GM21381 (cell line): ENCODE measurements at regions not wholly inside any gene's neighbourhood (a gene's known extent, or its start where the extent isn't known, plus 50 kb on each side); places are given as distances from the start of the nearest gene placed in this dataset.
A peak's percentile ranks its signal among the peaks of the same experiment; 100 is the strongest.

Experiments
- ATAC-seq: cut with Tn5 transposase; IDR thresholded peaks from one replicate; pipeline ENCODE4 v1.9.1; 2021; ENCODE audit warnings: mild to moderate bottlenecking, moderate library complexity; ENCODE audit not compliant: unreplicated experiment

DNA sequence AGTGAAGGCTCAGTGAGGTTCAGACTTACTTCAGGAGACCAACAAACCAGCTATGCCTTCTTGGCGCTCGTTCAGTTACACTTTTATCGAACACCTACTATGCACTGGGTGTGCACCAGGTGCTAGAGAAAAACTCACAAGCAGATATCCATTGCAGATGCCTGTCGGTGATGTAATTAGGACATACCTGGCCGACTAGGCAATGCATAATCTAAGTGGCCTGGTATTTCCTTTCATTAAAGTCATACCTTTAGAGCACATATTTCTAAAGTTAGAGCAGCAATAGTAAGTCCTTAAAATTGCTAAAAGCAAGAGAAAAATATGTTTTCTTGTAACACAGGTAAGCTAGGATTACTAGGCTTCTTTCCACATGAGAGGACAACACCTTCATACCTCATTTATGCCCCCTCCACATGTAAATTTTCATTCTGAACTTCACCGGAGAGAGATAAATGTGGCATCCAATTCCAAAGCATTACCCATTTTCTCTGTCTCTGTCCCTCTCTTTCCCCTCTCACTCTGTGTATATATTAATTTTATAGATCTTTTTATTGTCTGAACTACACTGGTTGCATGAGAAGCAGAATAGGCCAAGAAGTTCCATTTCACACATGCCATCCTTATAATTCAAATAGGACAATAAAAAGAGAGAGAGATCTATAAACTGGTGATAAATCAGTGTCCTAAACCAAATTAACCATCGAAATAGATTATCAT lies 242.2 kb downstream of the SPTSSA start:
- no peak for ATAC-seq

DNA sequence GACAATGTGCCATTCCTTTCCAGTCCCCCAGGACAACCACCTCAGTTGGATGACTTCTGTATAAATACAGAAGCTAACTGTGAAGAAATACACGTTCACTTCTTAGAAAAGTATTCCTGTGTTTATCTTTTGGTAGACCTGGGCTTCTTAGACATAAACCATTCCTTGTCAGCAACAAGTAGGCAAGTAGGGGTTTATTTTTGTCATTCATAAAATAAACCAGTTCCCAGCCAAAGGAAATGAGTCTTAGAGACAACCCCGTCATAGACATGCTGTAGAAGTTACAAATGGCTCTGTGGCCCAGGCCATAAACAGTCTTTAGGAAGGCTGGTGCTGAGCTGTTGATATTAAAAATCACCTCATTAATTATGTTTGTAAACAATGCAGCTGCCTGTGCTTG lies 243.2 kb downstream of the SPTSSA start:
- ATAC-seq: no peak

DNA sequence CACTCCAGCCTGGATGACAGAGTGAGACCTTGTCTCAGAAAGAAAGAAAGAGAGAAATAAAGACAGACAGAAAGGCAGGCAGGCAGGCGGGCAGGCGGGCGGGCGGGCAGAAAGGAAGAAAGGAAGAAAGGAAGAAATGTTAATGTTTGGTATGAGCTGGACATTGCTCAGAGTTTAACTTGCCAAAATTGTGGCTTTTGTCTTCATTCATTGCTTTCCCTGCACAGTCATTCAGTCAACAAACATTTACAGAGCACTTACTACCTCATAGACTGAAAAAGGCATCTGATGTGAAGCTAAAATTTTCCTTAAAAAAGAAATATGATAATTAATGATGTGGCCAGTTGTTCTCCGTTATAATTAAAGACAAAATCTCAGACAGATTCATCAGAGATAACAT lies 247.1 kb downstream of the SPTSSA start:
- ATAC-seq: no peak

DNA sequence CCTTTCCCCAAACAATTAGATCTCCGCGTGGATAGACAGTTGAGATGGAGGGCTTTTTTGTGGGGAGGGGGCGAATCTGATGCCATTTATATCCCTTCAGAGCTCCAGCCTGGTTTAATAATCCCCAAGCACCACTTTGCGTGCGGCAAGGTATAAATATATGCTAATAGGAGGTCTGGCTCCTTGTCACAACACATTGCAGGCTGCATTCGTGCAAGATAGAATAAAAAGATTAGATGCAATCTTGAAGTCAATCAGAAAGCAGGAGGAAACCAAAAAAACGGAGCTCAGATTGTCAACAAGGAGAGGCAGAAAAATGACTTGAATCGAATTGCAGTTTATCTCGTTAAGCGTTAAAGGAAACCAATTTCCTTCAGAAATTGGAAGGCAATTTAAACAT lies 248.7 kb downstream of the SPTSSA start:
- no peak for ATAC-seq

DNA sequence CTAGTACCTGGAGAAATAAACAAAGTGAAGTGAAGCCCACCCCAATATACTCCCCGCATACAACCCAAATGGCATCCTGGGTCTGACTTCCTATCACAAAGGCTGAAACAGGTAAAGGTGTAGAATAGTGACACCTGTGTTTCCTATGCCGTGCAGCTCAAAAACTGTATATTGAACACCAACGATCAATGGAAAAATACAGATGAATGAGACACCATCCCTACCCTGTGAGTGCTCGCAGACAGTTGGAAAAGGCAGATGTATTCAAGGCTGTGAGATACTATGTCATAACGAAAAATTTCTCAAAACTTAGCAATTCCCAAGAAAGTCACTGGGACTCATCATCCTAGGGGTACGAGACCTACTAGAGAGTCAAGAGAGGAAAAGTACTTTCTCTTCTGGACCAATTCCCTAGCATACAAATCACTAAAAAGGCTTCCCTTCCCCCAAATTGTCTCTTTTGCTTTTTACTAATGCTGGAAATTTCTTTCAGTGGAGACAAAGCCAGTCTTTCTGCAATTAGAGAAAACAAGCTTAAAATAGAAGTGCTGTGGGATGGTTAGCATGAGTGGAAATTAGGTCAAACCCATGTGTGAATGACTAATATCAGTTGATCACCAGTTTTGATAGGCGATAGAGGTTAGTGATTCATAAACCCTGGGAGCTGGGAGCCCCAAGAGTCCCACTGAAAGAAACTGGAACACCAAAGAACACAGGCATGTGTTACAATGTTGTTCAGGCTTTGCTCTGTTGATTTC lies 249.7 kb downstream of the SPTSSA start:
- no peak for ATAC-seq

DNA sequence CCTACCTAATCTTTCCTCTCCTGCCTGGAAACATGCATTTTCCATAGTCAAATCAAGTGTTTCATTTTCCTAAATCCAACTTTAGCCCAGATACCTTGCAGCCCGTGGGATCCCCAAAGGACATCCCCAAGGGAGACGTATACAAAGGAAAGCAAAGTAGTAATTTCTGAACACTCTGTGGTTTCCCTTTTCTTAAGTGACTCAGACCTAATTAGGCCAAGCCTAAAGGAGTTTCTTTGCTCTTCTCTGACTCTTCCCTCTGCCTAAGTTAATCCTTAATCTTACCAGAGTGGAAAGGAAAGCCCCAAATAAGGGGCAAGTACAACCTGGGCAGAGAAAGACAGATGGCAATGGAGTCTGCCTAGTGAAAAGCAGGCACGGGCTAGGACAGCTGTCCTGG lies 250.3 kb downstream of the SPTSSA start:
- ATAC-seq: peak; percentile 83

DNA sequence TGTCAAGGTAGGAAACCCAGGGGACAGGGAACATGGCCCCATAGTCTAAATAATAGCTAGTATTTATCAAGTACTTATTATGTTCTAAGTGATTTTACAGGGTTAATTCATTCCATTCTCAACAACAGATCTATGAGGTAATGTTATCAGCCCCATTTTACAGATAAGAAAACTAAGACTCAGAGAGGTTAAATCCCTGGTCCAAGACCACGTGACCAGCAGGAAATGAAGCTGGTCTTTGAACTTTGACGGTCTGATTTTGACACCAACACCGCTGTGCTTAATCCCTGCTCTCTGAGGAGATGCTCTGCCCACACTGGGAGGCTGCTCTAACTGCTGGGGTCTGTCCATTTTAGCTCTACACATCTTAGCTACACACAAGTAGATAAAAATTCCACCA lies 253.5 kb downstream of the SPTSSA start:
- ATAC-seq: no peak

DNA sequence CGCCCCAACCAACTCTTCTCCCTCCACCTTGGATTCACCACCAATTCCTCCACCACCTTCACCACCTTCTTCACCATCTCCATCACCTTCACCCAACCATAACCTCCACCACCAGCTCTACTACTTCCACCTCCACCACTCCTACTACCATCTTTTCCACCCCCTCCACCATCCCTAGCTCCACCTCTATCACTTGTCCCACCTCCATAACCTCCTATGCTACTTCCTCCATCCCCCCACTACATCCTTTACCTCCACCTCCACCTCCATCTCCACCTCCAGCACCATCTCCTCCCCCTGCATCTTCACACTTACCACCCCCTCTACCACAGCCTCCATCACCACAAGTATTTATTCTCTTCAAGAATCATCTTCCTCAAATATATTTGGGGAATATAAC lies 254.9 kb upstream of the EGLN3 start:
- no peak for ATAC-seq

DNA sequence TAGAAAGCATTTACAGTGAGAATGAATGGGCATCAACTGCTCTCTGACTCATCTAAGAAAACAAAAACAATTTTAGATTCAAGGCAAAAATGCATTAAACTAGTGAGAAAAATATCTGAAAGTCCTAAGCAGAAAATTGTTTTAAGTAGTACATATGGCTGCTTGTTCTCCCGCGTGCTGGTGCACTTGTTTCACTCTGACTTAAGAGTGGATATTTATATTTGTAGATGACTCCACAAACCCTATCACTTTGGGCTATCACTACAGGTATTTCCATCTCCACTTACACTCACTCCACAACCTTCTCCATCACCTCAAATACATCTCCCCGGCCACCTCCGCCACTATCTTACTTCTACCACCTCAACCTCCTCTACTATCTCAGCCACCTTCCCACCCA lies 253.9 kb upstream of the EGLN3 start:
- ATAC-seq: no peak

DNA sequence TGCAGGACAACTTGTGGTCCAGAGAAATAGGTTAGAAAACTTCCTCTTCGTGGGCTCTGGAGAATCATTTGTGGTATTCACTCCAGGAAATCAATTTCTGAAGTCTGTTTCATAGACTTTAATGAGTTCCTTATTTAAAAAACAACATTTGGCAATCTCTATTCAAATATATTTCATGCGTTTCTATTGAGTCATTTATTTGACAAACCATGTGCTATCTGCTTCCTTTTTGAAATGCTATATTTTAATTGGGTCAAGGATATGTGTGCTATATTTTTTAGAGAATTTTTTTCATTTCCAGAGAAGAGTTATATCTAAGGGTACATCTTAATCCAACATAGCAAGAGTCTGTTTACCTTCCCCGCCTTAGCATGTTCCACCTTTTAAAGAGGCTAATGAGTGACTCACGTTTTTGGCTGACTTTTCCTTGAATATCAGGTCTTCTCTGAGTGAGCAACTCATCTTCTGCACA lies 252.4 kb upstream of the EGLN3 start:
- ATAC-seq: no peak

DNA sequence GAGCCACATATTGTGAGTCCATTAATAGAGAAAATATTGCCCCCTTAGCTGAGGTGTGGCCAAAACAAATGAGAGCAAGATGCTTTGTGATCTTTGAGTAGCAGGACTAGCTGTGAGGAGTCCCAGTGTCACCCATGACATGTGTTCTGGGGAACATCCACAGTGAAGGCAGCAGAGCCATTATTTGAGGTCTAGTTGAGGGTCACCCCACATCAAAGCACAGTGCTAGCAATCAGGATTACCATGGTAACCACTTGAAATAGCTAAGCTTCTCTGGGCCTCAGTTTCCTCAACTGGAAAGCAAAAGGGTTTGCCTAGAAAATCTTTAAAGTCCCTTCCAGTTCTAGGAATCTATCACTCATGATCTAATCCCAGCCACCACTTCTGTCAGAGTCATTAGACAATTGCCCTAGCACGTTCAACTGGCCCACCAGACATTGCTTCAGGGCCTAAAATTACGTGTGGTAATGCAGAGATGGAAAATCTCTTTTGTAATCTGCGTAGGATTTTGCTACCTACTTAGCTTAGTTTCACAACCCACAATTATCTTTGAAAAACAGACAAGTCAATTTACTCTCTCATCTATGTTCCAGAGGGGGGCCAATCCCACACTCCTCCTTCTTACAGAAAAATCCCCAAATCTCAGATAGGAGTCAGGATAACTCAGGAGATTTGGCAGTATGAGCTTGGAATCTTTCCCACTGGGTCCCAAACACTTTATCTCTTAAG lies 251.2 kb upstream of the EGLN3 start:
- no peak for ATAC-seq

DNA sequence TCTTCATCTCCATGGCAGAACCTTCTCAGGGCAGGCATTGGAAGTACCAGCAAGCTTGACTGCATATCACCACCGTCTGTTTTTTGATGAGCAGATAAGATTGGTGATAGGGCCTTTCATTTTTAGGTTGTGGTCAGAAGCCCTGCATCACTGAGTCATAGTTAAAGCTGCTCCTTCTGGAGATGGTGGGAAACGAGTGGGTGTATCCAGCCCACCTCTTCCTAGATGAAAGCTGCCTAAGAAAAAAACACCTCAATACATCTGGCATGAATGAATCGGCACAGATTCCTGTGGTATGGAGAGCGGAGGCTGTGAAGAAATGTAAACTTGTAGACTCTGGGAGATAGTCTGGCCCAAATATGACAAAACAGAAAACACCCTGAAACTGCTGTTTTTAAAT lies 248.7 kb upstream of the EGLN3 start:
- no peak for ATAC-seq

DNA sequence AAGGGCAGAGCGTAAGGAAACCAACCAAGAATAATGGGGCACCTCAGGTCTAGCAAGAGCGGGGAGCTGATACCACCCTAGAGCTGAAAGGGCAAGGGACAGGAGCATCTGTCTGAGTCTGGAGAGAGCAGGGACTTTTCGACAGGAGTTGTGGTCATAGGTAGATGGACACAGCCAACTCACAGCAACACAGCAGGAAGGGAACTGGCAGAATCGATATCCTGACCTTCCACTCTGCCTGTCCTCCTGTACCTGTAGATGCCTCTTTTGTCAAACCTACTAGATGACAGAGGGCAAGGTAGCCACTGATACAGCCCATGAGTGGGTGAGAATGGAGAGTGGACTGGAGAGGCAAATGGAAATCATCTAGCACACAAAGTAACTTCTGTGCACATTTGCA lies 247.2 kb upstream of the EGLN3 start:
- no peak for ATAC-seq

DNA sequence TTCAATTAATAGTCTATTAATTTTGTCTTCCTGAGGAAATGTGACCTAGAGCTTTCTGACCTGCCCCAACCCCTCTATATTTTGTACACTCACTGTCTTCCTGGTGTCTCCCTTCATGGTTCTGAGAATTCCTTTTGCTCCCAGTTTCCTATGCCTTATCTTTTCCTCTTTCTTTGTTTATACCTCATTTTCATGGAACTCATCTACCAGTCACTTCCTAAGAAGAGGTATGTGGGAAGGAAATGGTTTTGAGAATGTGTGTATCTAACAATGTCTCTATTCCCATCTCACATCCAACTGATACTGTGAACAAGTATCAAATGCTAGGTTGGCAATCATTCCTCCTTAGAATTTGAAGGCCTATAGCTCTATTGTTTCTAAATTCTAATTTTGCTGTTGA lies 245.1 kb upstream of the EGLN3 start:
- ATAC-seq: no peak

DNA sequence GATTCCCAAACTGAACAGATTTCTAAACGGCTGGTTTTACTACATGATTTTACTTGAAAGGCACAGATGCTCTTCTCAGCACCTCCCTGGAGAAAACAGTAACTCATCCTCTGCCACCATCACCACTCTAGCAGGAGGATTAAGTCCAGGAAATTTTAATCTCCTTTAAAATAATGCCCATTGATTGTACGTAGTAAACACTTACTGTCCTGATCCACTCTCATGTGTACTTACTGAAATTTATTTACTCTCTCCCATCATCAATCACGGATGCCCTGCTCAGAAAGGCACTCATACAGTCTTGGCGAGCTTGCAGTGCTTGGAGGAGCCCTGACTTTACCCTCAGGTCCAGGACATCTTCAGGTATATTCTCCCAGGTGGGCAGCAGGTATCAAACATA lies 239.8 kb upstream of the EGLN3 start:
- no peak for ATAC-seq

DNA sequence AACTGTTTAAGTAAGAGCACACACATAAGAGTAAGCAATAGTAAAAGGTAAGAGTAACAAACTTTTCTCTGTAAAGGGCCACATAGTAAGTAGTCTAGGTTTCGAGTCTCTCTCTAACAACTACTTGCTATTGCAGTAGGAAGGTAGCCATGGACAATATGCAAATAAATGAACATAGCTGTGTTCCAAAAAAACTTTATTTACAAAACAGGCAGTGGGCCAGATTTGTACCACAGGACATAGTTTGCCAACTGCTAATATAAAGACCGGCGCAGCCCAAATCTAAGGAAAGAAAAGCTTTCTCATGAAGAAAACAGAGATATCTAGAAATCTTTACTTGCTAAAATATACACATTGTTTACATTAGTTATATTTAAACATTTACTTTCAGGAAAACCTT lies 239.0 kb upstream of the EGLN3 start:
- no peak for ATAC-seq

DNA sequence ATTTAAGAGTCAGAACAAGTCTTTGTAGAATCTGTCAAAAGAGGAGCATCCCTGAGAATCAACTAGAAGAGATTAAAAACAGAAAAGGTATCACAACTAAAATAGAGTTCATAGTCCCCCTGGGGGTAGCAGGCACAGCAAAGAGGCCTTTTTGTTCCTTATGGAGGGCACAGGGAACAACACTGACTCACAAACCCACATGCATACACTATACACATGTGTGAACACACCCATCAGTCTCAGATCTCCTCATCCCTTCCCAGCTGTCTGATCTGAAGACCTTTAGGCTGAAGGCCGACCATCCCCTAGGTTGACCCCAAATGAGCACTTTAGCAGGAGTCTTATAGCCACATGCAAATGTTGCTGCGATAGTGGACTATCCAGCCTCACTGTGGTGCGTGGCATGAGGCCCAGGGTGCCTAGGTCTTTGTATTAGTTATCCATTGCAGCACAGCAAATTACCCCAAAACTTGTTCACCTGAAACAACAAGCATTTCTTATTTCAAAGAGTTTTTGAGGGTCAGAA lies 236.7 kb upstream of the EGLN3 start:
- ATAC-seq: no peak

DNA sequence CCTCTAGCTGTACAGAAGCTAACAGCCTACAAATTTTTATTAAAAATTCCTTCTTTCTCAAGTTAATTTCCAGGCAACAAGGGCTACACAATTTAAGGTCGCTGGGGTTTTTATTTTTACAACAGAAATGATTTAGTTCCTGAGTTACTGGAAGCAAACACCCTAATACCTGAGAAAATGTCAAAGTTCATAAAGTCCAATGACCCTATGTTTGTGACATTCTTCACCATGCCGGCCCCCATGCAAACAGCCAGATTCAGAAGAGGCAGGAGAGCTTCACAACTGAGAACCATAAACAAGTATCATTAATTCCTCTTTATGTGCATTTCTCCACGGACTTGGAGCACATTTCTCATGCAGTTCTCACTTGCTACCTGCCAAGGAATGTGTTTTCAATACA lies 236.2 kb upstream of the EGLN3 start:
- no peak for ATAC-seq

DNA sequence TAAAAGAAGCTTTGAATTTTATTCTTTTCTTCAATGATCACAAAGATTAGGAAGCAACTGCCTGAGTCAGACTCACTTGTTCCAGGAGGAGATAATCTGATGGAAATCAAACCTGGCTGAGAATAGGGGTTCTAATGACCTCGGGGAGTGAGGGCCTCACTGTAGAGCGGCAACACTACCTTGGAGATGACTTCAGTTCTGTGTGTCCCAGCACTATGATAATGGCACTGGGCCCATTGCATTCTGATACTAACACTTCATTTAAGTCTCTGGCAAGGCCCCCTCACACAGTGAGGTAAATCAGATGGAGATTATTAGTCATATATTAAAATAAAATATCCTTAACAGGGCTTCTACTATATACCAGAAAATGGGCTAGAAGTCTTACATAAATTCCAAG lies 233.3 kb upstream of the EGLN3 start:
- no peak for ATAC-seq

DNA sequence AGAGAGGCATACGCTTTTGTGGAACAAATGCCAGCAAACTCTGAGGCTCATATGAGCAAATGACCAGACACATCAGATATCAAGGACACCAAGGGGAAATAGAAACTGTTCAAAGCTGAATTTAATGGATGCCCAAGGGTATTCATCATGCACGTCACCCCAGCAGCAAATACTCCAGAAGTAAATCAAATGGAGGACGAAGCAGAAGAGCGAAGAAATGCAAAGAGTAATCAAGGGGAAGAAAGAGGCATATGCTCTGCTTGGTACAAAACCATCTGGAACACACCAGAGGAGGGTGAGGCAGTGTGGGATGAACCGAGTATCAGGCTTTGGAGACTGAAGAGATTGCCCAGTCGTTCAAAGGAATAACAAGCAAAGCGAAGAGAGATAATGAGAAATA lies 232.6 kb upstream of the EGLN3 start:
- no peak for ATAC-seq

DNA sequence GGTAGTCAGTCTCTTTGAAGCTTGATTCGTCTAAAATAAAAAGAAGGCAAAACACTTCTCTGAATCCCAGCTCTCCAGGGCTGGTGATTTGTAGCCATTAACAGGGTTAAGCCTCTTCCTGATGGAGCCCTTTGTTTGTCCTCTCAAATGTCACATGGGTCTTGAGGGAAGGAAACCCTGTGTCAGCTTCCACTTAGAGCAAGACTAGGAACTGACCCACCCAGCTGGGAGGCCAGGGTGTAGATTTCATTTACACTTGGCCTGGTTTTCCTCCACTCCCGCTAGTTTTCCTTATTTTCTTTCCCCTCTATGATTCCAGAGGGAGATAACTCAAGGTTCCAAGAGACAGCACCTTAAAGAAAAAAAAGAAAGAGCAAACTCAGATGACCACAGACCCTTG lies 230.5 kb upstream of the EGLN3 start:
- no peak for ATAC-seq

DNA sequence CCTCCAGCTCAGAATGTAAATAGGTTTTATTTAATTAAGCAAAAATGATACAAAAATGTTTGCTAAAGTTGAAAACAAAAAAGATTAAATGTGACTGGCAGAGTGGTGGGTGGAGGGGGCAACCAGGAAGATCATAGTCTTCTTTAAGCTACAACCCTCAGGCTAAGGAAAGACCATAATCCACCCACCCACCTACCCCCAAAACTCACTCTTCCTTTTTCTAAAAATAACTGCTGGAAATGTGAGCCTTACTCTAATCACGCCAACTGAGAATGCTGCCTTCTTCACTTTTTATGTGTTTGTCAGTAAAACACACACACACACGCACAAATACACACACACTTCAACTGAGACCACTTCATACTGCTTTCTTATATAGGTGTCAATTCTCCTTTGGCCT lies 230.0 kb upstream of the EGLN3 start:
- no peak for ATAC-seq
